ENCODE measurements at regions not wholly inside any gene's neighbourhood (a gene's known extent, or its start where the extent isn't known, plus 50 kb on each side); places are given as distances from the start of the nearest gene placed in this dataset.
A peak's percentile ranks its signal among the peaks of the same experiment; 100 is the strongest.

DNA sequence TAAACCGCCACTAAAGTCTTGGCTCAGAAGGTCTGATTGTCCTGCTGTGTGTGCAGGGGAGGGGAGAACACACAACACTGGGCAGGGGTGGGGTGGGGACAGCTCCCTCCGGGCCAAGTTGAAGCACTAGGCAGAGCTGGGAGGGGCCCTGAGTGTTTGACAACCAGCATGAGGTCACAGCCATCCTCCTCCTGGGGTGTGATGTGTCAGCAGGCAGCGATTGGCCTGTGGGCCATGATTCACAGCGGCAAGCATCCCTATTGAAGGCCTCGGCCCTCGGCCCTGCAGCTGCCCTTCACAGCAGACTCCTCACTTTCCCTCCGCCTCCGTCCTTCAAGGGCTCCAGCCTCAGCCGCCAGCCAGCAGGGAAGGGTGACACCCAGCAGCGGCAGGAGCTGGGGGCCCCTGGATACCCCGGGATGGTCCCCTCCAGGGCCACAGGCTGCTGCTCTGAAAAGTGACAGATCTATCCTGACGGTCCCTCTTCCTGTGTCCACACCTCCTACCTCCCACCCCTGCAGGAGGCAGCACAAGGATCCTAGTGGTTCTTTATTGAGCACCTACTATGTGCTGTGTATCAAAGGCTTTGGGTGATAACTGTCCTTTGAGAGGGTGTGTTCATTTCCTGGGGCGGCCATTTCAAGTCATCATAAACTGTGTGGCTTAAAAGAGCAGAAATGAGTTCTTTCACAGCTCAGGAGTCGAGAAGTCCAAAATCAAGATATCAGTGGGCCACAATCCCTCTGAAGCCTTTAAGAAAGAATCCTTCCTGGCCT lies 66.0 kb upstream of the SLC25A33 start:
- no peaks in the 10 kb centered on the region for H3K36me3 ChIP-seq (ENCODE audit: control insufficient read depth, insufficient read depth, low read length)
- no peak overlapping the region for H3K27ac ChIP-seq (ENCODE audit: insufficient read depth, low read length, poor library complexity, severe bottlenecking)
- no peak overlapping the region for H3K4me3 Mint-ChIP-seq
- no peaks in the 10 kb centered on the region for H3K36me3 Mint-ChIP-seq
- no peak for ATAC-seq (ENCODE audit: low read depth in 2 of 2)
- no peak overlapping the region for H3K4me3 ChIP-seq (ENCODE audit: low read depth, low read length)
- no peak for DNase-seq
- peaks cover 32% of the 10 kb centered on the region for H3K27me3 Mint-ChIP-seq
- H3K27me3 ChIP-seq (ENCODE audit: control insufficient read depth, insufficient read depth, low read length): no peaks in the 10 kb centered on the region
- H3K9me3 Mint-ChIP-seq: no peaks in the 10 kb centered on the region
- H3K4me1 Mint-ChIP-seq: no peaks in the 10 kb centered on the region
- H3K27ac Mint-ChIP-seq: no peak overlapping the region
- H3K4me1 ChIP-seq (ENCODE audit: control insufficient read depth, insufficient read depth, low read length, poor library complexity, severe bottlenecking): no peaks in the 10 kb centered on the region
- H3K9me3 ChIP-seq (ENCODE audit: control insufficient read depth in 2 of 2, low read length in 2 of 2): no peaks in the 10 kb centered on the region

DNA sequence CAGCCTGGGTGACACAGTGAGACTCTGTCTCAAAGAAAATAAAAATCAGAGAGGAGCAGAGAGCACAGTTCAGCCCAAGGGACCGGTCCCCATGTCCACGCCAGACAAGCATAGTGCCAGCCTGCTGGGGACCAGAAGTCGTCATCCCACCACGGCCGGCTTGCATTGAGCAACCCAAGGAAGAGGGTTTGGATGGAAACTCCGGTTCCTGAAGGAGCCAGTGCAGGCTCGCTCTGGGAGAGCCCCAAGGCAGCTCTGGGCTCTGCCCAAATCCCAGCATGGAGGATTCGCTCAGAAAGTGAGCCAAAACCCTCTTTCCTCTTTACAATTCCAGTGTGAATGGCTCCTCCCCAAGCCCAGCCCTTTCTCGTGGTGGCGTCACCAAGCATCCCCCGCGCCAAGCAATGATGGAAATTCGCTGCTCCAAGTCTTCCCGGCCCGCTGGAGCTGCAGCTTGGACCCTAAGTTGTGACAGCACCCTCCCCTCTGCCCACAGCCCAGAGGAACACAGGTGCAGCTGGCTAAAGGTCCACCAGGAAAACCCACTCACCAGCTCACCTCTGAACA lies 64.1 kb upstream of the SLC25A33 start:
- Histone ChIP-seq H3K4me1 (ENCODE audit: control insufficient read depth, insufficient read depth, low read length, poor library complexity, severe bottlenecking) (no peaks in the 10 kb centered on the region), H3K27me3 (ENCODE audit: control insufficient read depth, insufficient read depth, low read length) (no peaks in the 10 kb centered on the region), H3K4me3 (ENCODE audit: low read depth, low read length) (no peak overlapping the region), H3K27ac (ENCODE audit: insufficient read depth, low read length, poor library complexity, severe bottlenecking) (no peak overlapping the region), H3K9me3 (ENCODE audit: control insufficient read depth in 2 of 2, low read length in 2 of 2) (no peaks in the 10 kb centered on the region), H3K36me3 (ENCODE audit: control insufficient read depth, insufficient read depth, low read length) (no peaks in the 10 kb centered on the region)
- no peak for ATAC-seq (ENCODE audit: low read depth in 2 of 2)
- H3K4me1 Mint-ChIP-seq: no peaks in the 10 kb centered on the region
- H3K27me3 Mint-ChIP-seq: peaks cover 21% of the 10 kb centered on the region
- no peak overlapping the region for H3K4me3 Mint-ChIP-seq
- no peaks in the 10 kb centered on the region for H3K9me3 Mint-ChIP-seq
- no peak for DNase-seq
- no peaks in the 10 kb centered on the region for H3K36me3 Mint-ChIP-seq
- peak overlapping the region in 1 of 3 donors; percentile 35 for H3K27ac Mint-ChIP-seq

DNA sequence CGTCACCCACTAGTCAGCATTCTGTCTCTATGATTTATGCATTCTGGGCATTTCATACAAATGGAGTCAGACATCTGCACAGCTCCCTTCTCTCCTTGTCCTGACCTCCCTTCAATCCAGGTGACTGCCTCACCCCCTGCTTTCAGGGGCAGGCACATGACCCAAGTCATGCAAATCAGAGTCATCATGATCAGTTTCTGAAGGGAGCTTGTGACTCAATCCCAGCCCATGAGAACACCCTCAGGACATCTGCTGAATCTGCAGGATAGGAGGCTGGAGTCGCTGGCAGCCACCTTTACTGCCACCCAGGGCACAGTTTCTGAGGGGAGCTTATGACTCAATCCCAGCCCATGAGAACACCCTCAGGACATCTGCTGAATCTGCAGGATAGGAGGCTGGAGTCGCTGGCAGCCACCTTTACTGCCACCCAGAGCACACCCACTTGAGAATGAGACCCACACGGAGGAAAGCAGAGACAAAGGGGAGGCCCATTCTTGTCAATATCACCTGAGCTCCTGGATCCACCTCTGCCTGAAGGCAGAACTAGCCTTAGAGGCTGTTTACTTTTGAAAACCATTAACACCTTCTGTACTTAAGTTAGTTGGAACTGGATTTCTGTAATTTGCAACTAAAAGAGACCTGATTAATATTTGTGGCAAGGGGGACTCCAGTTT lies 62.3 kb upstream of the SLC25A33 start:
- Histone ChIP-seq H3K36me3 (ENCODE audit: control insufficient read depth, insufficient read depth, low read length) (no peaks in the 10 kb centered on the region), H3K27ac (ENCODE audit: insufficient read depth, low read length, poor library complexity, severe bottlenecking) (no peak overlapping the region), H3K9me3 (ENCODE audit: control insufficient read depth in 2 of 2, low read length in 2 of 2) (no peaks in the 10 kb centered on the region), H3K4me3 (ENCODE audit: low read depth, low read length) (no peak overlapping the region), H3K4me1 (ENCODE audit: control insufficient read depth, insufficient read depth, low read length, poor library complexity, severe bottlenecking) (no peaks in the 10 kb centered on the region), H3K27me3 (ENCODE audit: control insufficient read depth, insufficient read depth, low read length) (no peaks in the 10 kb centered on the region)
- peaks cover 0 to 2% (median 0%) of the 10 kb centered on the region in 4 donors for H3K4me1 Mint-ChIP-seq
- no peaks in the 10 kb centered on the region for H3K9me3 Mint-ChIP-seq
- H3K4me3 Mint-ChIP-seq: no peak overlapping the region
- ATAC-seq (ENCODE audit: low read depth in 2 of 2): no peak
- peak overlapping the region in 1 of 3 donors; percentile 96 for H3K27ac Mint-ChIP-seq
- no peak for DNase-seq
- H3K36me3 Mint-ChIP-seq: no peaks in the 10 kb centered on the region
- peaks cover 8% of the 10 kb centered on the region for H3K27me3 Mint-ChIP-seq

DNA sequence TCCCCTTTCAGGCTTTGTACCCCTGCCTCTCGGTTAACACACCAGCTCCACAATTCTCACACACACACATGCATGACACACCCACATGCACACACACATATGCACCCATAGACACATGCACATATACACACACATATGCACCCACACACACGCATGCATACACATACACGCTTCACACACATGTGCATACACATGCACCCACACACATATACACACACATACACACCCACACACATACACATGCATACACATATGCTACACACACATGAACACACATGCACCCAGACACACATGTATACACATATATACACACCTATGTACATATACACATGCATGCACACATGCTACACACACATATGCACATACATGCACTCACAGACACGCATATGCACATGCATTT lies 61.7 kb upstream of the SLC25A33 start:
- Histone ChIP-seq H3K27me3 (ENCODE audit: control insufficient read depth, insufficient read depth, low read length) (no peaks in the 10 kb centered on the region), H3K9me3 (ENCODE audit: control insufficient read depth in 2 of 2, low read length in 2 of 2) (no peaks in the 10 kb centered on the region), H3K4me1 (ENCODE audit: control insufficient read depth, insufficient read depth, low read length, poor library complexity, severe bottlenecking) (no peaks in the 10 kb centered on the region), H3K4me3 (ENCODE audit: low read depth, low read length) (no peak overlapping the region), H3K36me3 (ENCODE audit: control insufficient read depth, insufficient read depth, low read length) (no peaks in the 10 kb centered on the region), H3K27ac (ENCODE audit: insufficient read depth, low read length, poor library complexity, severe bottlenecking) (no peak overlapping the region)
- DNase-seq (no peak), ATAC-seq (ENCODE audit: low read depth in 2 of 2) (no peak)
- Mint-ChIP-seq H3K9me3 (no peaks in the 10 kb centered on the region), H3K4me1 (peaks cover 0 to 2% (median 0%) of the 10 kb centered on the region in 4 donors), H3K4me3 (no peak overlapping the region), H3K27ac (no peak overlapping the region), H3K27me3 (peaks cover 8% of the 10 kb centered on the region), H3K36me3 (no peaks in the 10 kb centered on the region)

DNA sequence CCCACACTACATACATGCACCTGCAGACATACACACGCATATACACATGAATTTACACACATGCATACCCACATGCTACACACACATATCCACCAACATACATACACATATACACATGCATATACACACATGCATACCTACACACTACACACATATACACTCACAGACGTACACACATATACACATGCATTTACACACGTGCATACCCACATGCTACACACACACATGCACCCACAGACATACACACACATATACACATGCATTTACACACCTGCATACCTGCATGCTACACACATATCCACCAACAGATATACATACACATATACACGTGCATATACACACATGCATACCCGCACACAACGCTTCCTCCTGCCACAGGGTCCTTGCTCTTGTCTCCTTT lies 61.2 kb upstream of the SLC25A33 start:
- no peak overlapping the region for H3K4me3 Mint-ChIP-seq
- peaks cover 8% of the 10 kb centered on the region for H3K27me3 Mint-ChIP-seq
- H3K9me3 Mint-ChIP-seq: no peaks in the 10 kb centered on the region

DNA sequence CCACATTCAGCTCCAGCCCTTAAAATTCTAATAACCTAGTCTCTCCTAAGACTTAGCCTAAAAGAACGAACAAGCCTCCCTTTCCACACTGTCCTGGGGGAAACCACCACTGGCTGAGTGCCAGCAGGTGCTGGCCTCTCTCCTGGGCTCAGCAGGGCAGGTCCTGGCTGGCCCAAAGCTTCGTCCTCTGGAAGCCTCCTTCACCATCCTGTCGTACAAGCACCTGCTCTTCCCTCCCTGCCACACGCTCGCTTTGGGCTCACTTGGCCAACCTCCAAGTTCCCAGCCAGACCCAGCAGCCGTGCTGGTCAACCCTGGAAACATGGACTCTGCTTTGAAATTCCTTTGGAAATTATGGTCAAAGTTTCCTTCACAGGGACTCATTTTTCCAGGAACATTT lies 58.2 kb upstream of the SLC25A33 start:
- Mint-ChIP-seq H3K4me3 (no peak overlapping the region), H3K9me3 (peaks cover 0 to 3% (median 0%) of the 10 kb centered on the region in 7 donors), H3K27ac (no peak overlapping the region), H3K4me1 (peaks cover 0 to 2% (median 0%) of the 10 kb centered on the region in 4 donors), H3K27me3 (peaks cover 13% of the 10 kb centered on the region), H3K36me3 (no peaks in the 10 kb centered on the region)
- Histone ChIP-seq H3K4me1 (ENCODE audit: control insufficient read depth, insufficient read depth, low read length, poor library complexity, severe bottlenecking) (no peaks in the 10 kb centered on the region), H3K27ac (ENCODE audit: insufficient read depth, low read length, poor library complexity, severe bottlenecking) (no peak overlapping the region), H3K36me3 (ENCODE audit: control insufficient read depth, insufficient read depth, low read length) (no peaks in the 10 kb centered on the region), H3K27me3 (ENCODE audit: control insufficient read depth, insufficient read depth, low read length) (no peaks in the 10 kb centered on the region), H3K4me3 (ENCODE audit: low read depth, low read length) (no peak overlapping the region), H3K9me3 (ENCODE audit: control insufficient read depth in 2 of 2, low read length in 2 of 2) (no peaks in the 10 kb centered on the region)
- no peak for ATAC-seq (ENCODE audit: low read depth in 2 of 2)
- DNase-seq: no peak

More for the DNA sequence above, 61.2 kb upstream of the SLC25A33 start:
- H3K4me1 Mint-ChIP-seq: peaks cover 0 to 2% (median 0%) of the 10 kb centered on the region in 4 donors
- H3K9me3 ChIP-seq (ENCODE audit: control insufficient read depth in 2 of 2, low read length in 2 of 2): no peaks in the 10 kb centered on the region
- H3K36me3 Mint-ChIP-seq: no peaks in the 10 kb centered on the region
- H3K27ac Mint-ChIP-seq: no peak overlapping the region
- H3K4me1 ChIP-seq (ENCODE audit: control insufficient read depth, insufficient read depth, low read length, poor library complexity, severe bottlenecking): no peaks in the 10 kb centered on the region
- no peak for DNase-seq
- ATAC-seq (ENCODE audit: low read depth in 2 of 2): no peak
- H3K36me3 ChIP-seq (ENCODE audit: control insufficient read depth, insufficient read depth, low read length): no peaks in the 10 kb centered on the region
- no peak overlapping the region for H3K4me3 ChIP-seq (ENCODE audit: low read depth, low read length)
- H3K27me3 ChIP-seq (ENCODE audit: control insufficient read depth, insufficient read depth, low read length): no peaks in the 10 kb centered on the region
- no peak overlapping the region for H3K27ac ChIP-seq (ENCODE audit: insufficient read depth, low read length, poor library complexity, severe bottlenecking)

DNA sequence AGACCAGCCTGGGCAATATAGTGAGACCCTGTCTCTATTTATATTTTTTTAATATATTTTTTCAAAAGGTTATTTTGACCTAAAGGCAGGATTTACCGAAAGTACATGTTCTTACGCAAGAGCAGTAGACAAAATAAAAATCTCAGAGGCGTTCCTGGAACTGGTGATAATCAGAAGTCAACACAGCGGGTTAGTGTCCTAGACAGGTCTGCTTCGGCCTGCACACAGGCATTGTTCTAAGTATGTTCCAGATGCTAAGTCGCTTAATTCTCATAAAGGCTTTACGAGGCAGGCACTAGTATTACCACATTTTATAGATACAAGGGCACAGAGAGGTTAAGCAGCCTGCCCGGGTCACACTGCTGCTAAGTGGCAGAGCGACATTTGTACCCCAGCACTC lies 56.9 kb upstream of the SLC25A33 start:
- H3K36me3 ChIP-seq (ENCODE audit: control insufficient read depth, insufficient read depth, low read length): no peaks in the 10 kb centered on the region
- H3K4me1 Mint-ChIP-seq: peaks cover 0 to 2% (median 0%) of the 10 kb centered on the region in 4 donors
- H3K9me3 ChIP-seq (ENCODE audit: control insufficient read depth in 2 of 2, low read length in 2 of 2): no peaks in the 10 kb centered on the region
- no peak overlapping the region for H3K4me3 Mint-ChIP-seq
- ATAC-seq (ENCODE audit: low read depth in 2 of 2): no peak
- DNase-seq: no peak
- no peaks in the 10 kb centered on the region for H3K36me3 Mint-ChIP-seq
- H3K27me3 ChIP-seq (ENCODE audit: control insufficient read depth, insufficient read depth, low read length): no peaks in the 10 kb centered on the region
- H3K4me3 ChIP-seq (ENCODE audit: low read depth, low read length): no peak overlapping the region
- no peak overlapping the region for H3K27ac ChIP-seq (ENCODE audit: insufficient read depth, low read length, poor library complexity, severe bottlenecking)
- H3K27me3 Mint-ChIP-seq: peaks cover 24% of the 10 kb centered on the region
- H3K27ac Mint-ChIP-seq: no peak overlapping the region
- H3K4me1 ChIP-seq (ENCODE audit: control insufficient read depth, insufficient read depth, low read length, poor library complexity, severe bottlenecking): no peaks in the 10 kb centered on the region
- peaks cover 0 to 3% (median 0%) of the 10 kb centered on the region in 7 donors for H3K9me3 Mint-ChIP-seq
